Loucy (cell line): ENCODE measurements at regions not wholly inside any gene's neighbourhood (a gene's known extent, or its start where the extent isn't known, plus 50 kb on each side); places are given as distances from the start of the nearest gene placed in this dataset.

Source experiments
- H2AFZ ChIP-seq: fragments of 200-600 bp; sonication (generic); 2 replicates; pipeline ENCODE4 v1.6.0; 2016; ENCODE audit warnings: antibody characterized with exemption, mild to moderate bottlenecking, low read length, moderate library complexity
- H3F3A ChIP-seq: fragments of 200-600 bp; 2 replicates; pipeline ENCODE4 v1.6.0; 2016; ENCODE audit warnings: antibody characterized with exemption, low read depth, mild to moderate bottlenecking
- H3K27me3 ChIP-seq: fragments of 200-600 bp; sonication (generic); 2 replicates; pipeline ENCODE4 v1.6.1; 2014; ENCODE audit warnings: low read length, mild to moderate bottlenecking; ENCODE audit not compliant: insufficient read depth, poor library complexity, severe bottlenecking
- H3K36me3 ChIP-seq: fragments of 200-600 bp; sonication (generic); 2 replicates; pipeline ENCODE4 v1.6.1; 2016; ENCODE audit warnings: low read length; ENCODE audit not compliant: insufficient read depth
- H3K4me1 ChIP-seq: fragments of 200-600 bp; sonication (generic); 2 replicates; pipeline ENCODE4 v1.5.1; 2014; ENCODE audit warnings: low read length, mild to moderate bottlenecking; ENCODE audit not compliant: insufficient read depth, poor library complexity, severe bottlenecking
- H3K4me2 ChIP-seq: fragments of 200-600 bp; sonication (generic); 2 replicates; pipeline ENCODE4 v1.6.0; 2014; ENCODE audit warnings: antibody characterized with exemption, low read length, low read depth, mild to moderate bottlenecking; ENCODE audit not compliant: poor library complexity, severe bottlenecking
- H3K4me3 ChIP-seq: fragments of 200-600 bp; sonication (generic); 2 replicates; pipeline ENCODE4 v1.5.1; 2014; ENCODE audit warnings: low read length, mild to moderate bottlenecking, mixed read lengths; ENCODE audit not compliant: poor library complexity, severe bottlenecking
- H3K79me2 ChIP-seq: fragments of 200-600 bp; sonication (generic); 2 replicates; pipeline ENCODE4 v1.6.1; 2014; ENCODE audit warnings: low read length; ENCODE audit not compliant: insufficient read depth
- H3K9ac ChIP-seq: fragments of 200-600 bp; sonication (generic); 2 replicates; pipeline ENCODE4 v1.6.0; 2014; ENCODE audit warnings: mild to moderate bottlenecking, low read depth, low read length, moderate library complexity; ENCODE audit not compliant: poor library complexity, severe bottlenecking
- H3K9me2 ChIP-seq: fragments of 200-600 bp; sonication (generic); replicated peaks from 2 replicates; pipeline ENCODE4 v1.6.1; 2016; ENCODE audit warnings: low read depth, low read length, mixed read lengths
- H3K9me3 ChIP-seq: fragments of 200-600 bp; sonication (generic); 2 replicates; pipeline ENCODE4 v1.6.1; 2014; ENCODE audit warnings: mild to moderate bottlenecking, antibody characterized with exemption, low read length, low read depth; ENCODE audit not compliant: insufficient read depth
- H4K20me1 ChIP-seq: fragments of 200-600 bp; sonication (generic); 2 replicates; pipeline ENCODE4 v1.6.0; 2014; ENCODE audit warnings: antibody characterized with exemption, low read length, mild to moderate bottlenecking; ENCODE audit not compliant: insufficient read depth, poor library complexity, severe bottlenecking
- CTCF ChIP-seq: fragments of 200-600 bp; sonication (generic); conservative IDR thresholded peaks from 2 replicates; pipeline ENCODE4 v1.5.1; 2014; ENCODE audit warnings: mild to moderate bottlenecking, antibody characterized with exemption, low read length
- EZH2phosphoT487 ChIP-seq: fragments of 200-600 bp; IDR thresholded peaks from 2 replicates; pipeline ENCODE4 v1.6.1; 2018; ENCODE audit warnings: antibody characterized with exemption, mild to moderate bottlenecking, moderate library complexity, borderline replicate concordance

GRCh38 chr15:31261266-31262142 lies 65.1 kb upstream of the KLF13 start:
- Histone ChIP-seq H2AFZ (no peak overlapping the region), H3K36me3 (no peaks in the 10 kb centered on the region), H3F3A (no peaks in the 10 kb centered on the region), H3K79me2 (no peaks in the 10 kb centered on the region), H3K9me3 (no peaks in the 10 kb centered on the region), H3K9ac (no peak overlapping the region), H3K4me1 (peaks cover 47% of the 10 kb centered on the region), H4K20me1 (no peaks in the 10 kb centered on the region), H3K4me2 (no peak overlapping the region), H3K4me3 (no peak overlapping the region), H3K9me2 (no peaks in the 10 kb centered on the region), H3K27me3 (no peaks in the 10 kb centered on the region)
- TF ChIP-seq CTCF (no peak), EZH2phosphoT487 (no peak)

- no peaks in the 10 kb centered on the region for H3K27me3 ChIP-seq
- TF ChIP-seq CTCF (no peak), EZH2phosphoT487 (no peak)
- H3K9me2 ChIP-seq, result no peaks in the 10 kb centered on the region
- H3K79me2 ChIP-seq, result no peaks in the 10 kb centered on the region
- no peak overlapping the region for H3K4me3 ChIP-seq
- H2AFZ ChIP-seq, result no peak overlapping the region
- no peaks in the 10 kb centered on the region for H3K36me3 ChIP-seq
- H3K9ac ChIP-seq, result no peak overlapping the region
- no peaks in the 10 kb centered on the region for H3F3A ChIP-seq
- no peak overlapping the region for H3K4me2 ChIP-seq
- peaks cover 47% of the 10 kb centered on the region for H3K4me1 ChIP-seq
- no peaks in the 10 kb centered on the region for H4K20me1 ChIP-seq
- H3K9me3 ChIP-seq, result no peaks in the 10 kb centered on the region
Measured at GRCh38 chr15:31262143-31262530, 64.5 kb upstream of the KLF13 start.

- Histone ChIP-seq H3K4me2 (no peak overlapping the region), H3K9me2 (no peaks in the 10 kb centered on the region), H4K20me1 (no peaks in the 10 kb centered on the region), H3K79me2 (no peaks in the 10 kb centered on the region), H3K4me1 (peaks cover 45% of the 10 kb centered on the region), H3K9ac (no peak overlapping the region), H3K4me3 (no peak overlapping the region), H3K9me3 (no peaks in the 10 kb centered on the region), H2AFZ (no peak overlapping the region), H3K27me3 (no peaks in the 10 kb centered on the region), H3F3A (no peaks in the 10 kb centered on the region), H3K36me3 (no peaks in the 10 kb centered on the region)
- no peak for TF ChIP-seq EZH2phosphoT487
- TF ChIP-seq CTCF, result no peak
Measured at GRCh38 chr15:31262901-31263671, 63.5 kb upstream of the KLF13 start.
